ENCODE measurements at regions not wholly inside any gene's neighbourhood (a gene's known extent, or its start where the extent isn't known, plus 50 kb on each side); places are given as distances from the start of the nearest gene placed in this dataset.

DNA sequence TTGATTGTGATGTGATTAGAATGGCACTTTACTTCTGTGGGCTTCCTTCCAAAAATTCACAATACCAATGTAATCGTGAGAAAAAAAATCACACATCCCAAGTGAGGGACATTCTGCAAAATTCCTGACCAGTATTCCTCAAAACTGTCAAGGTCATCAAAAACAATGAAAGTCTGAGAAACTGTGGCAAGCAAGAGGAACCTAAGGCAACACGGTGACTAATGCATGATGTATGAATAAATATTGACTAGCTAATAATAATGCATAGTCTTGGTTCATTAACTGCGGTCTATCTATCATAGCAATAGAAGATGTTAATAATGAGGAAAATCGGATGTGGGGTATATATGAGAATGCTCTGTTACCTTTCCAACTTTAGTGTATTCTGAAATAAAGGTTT is 159.0 kb downstream of the RFC3 start:
- Histone ChIP-seq H3K36me3 (no peaks in the 10 kb centered on the region), H3K27ac (no peak overlapping the region), H3K9me3 (no peaks in the 10 kb centered on the region), H3K4me3 (no peak overlapping the region), H3K27me3 (no peaks in the 10 kb centered on the region), H3K4me1 (no peaks in the 10 kb centered on the region)
- DNase-seq, result no peak
- TF ChIP-seq, protein P1, sequence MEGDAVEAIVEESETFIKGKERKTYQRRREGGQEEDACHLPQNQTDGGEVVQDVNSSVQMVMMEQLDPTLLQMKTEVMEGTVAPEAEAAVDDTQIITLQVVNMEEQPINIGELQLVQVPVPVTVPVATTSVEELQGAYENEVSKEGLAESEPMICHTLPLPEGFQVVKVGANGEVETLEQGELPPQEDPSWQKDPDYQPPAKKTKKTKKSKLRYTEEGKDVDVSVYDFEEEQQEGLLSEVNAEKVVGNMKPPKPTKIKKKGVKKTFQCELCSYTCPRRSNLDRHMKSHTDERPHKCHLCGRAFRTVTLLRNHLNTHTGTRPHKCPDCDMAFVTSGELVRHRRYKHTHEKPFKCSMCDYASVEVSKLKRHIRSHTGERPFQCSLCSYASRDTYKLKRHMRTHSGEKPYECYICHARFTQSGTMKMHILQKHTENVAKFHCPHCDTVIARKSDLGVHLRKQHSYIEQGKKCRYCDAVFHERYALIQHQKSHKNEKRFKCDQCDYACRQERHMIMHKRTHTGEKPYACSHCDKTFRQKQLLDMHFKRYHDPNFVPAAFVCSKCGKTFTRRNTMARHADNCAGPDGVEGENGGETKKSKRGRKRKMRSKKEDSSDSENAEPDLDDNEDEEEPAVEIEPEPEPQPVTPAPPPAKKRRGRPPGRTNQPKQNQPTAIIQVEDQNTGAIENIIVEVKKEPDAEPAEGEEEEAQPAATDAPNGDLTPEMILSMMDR (IDR thresholded peaks at IDR 0.05), result no peak
- no peak for TF ChIP-seq POLR2A (IDR thresholded peaks at IDR 0.05)

DNA sequence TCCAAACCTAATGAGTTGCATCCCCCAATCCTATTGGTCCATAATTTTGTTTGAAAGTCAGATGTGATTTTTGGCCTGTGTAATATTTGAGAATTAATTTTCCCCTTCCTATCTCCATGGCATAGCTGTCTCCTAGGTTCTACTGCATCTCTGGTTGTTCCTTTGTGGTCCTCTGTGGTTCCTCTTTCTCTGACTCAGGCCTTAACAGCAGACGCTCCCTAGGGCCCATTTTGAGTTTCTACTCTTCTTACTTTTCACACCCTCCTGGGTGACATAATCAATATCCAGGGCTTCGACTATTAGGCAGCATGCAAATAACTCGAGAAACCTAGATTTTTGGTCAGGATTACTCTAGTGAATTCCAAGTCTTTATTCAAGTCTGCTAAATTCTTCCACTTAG is 160.7 kb downstream of the RFC3 start:
- no peak for DNase-seq
- Histone ChIP-seq H3K4me1 (no peaks in the 10 kb centered on the region), H3K27me3 (no peaks in the 10 kb centered on the region), H3K36me3 (no peaks in the 10 kb centered on the region), H3K27ac (no peak overlapping the region), H3K4me3 (no peak overlapping the region), H3K9me3 (no peaks in the 10 kb centered on the region)
- TF ChIP-seq, protein P1 (IDR thresholded peaks at IDR 0.05), result no peak
- TF ChIP-seq POLR2A (IDR thresholded peaks at IDR 0.05), result no peak

DNA sequence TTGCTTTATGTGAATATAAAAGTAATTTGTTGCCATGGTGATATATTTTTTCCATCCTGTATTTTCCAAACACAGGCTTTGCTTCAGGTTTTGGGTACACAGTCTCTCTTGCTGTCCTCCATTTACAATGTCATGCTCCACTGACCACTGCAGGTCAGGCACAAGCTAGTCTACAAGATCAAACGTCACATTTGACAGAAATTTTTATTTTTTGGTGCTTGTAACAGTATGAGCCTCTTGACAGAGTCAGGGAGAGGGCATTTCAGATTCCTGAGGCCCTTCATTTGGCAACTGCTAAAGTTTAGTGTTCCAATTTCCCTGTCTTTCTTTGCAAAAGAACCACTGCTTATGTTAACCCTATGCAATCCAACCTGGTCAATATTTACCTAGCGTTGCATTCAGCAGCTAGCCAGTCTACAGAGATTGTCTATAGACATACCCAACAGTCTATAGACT is 175.0 kb downstream of the RFC3 start:
- no peak for DNase-seq
- TF ChIP-seq, protein P1 (IDR thresholded peaks at IDR 0.05), result no peak
- TF ChIP-seq POLR2A (IDR thresholded peaks at IDR 0.05), result no peak
- Histone ChIP-seq H3K27ac (no peak overlapping the region), H3K36me3 (no peaks in the 10 kb centered on the region), H3K4me1 (no peaks in the 10 kb centered on the region), H3K9me3 (no peaks in the 10 kb centered on the region), H3K4me3 (no peak overlapping the region), H3K27me3 (no peaks in the 10 kb centered on the region)

DNA sequence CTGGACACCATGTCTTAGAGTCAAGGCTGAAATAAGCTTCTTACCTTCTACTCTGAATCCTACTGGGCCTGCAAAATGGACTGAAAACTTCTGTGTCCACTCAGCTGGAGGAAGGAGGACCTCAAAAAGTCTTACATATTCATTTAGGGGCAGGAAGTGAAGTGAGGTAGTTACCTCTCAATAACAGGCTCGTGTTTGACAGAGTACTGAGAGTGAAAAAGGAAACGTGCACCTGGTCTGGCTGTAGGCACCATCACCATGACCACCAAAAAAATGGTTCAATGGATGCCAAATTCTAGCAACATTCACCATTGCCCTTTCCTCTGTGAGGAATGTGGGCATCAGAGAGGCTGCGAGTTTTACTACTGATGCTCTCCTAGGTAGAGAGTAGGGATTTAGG is 176.2 kb downstream of the RFC3 start:
- H3K27ac ChIP-seq, result no peak overlapping the region
- H3K27me3 ChIP-seq, result no peaks in the 10 kb centered on the region
- no peaks in the 10 kb centered on the region for H3K36me3 ChIP-seq
- TF ChIP-seq, protein P1 (IDR thresholded peaks at IDR 0.05), result no peak
- TF ChIP-seq POLR2A (IDR thresholded peaks at IDR 0.05), result no peak
- DNase-seq, result no peak
- no peak overlapping the region for H3K4me3 ChIP-seq
- H3K9me3 ChIP-seq, result no peaks in the 10 kb centered on the region
- H3K4me1 ChIP-seq, result no peaks in the 10 kb centered on the region

DNA sequence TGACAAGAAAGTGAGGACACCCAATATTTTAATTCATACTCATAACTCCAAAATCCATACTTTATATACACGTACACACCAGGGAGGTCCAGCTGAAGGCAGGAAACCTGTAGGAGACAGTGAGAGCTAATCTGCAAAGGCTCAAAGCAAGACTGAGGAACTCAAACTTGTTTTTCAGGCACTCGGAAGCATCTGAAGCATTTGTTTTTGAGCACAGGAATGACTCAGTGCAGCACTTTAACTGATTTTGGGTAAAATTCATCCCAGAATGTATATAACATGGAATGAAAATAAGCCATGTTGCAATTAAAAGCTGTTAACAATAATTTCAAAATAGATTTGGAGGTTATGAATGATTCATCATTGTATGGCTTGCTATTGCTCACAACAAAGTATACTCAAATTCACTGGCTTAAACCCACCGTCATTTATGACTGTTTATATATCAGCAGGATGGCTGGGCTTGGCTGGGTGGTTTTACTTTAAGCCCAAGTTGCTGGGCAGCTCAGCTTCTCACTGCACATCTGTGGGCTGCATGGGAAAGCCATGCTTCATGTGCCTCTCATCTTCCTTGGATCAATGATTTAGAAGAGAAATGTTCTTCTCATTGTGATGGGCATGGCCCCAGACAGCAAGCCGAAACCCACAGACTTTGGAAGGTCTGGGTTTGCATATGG is 177.0 kb downstream of the RFC3 start:
- no peaks in the 10 kb centered on the region for H3K36me3 ChIP-seq
- H3K4me3 ChIP-seq, result no peak overlapping the region
- TF ChIP-seq POLR2A (IDR thresholded peaks at IDR 0.05), result no peak
- TF ChIP-seq, protein P1 (IDR thresholded peaks at IDR 0.05), result no peak
- DNase-seq, result no peak
- H3K27me3 ChIP-seq, result no peaks in the 10 kb centered on the region
- H3K4me1 ChIP-seq, result no peaks in the 10 kb centered on the region
- H3K9me3 ChIP-seq, result no peaks in the 10 kb centered on the region
- no peak overlapping the region for H3K27ac ChIP-seq

DNA sequence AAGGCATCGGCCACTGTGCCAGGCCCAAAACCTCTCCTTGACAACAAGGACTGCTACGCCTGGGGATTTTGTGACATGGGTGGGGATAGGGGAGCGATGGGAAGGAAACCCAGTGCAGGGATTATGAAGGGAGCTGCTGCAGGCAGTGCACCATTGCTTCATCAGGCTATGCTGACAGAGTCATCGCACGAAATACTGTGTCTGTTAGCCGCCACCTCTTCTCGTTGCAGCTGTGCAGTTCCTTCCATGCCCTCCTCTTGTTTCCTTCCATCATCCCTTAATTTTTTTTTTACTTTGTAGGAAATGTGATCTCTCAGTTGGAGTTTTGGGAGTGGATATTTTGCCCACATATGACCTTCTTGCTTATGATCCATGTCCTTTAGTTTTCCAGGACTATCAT is 178.7 kb downstream of the RFC3 start:
- H3K4me3 ChIP-seq, result no peak overlapping the region
- DNase-seq, result no peak
- no peaks in the 10 kb centered on the region for H3K27me3 ChIP-seq
- no peak overlapping the region for H3K27ac ChIP-seq
- no peaks in the 10 kb centered on the region for H3K36me3 ChIP-seq
- H3K9me3 ChIP-seq, result no peaks in the 10 kb centered on the region
- H3K4me1 ChIP-seq, result no peaks in the 10 kb centered on the region
- TF ChIP-seq, protein P1 (IDR thresholded peaks at IDR 0.05), result no peak
- TF ChIP-seq POLR2A (IDR thresholded peaks at IDR 0.05), result no peak

All from Peyer's patch (tissue), 4 donors.